ENCODE measurements at regions not wholly inside any gene's neighbourhood (a gene's known extent, or its start where the extent isn't known, plus 50 kb on each side); places are given as distances from the start of the nearest gene placed in this dataset.
A peak's percentile ranks its signal among the peaks of the same experiment; 100 is the strongest.

GRCh38 chr2:200193331-200193730 lies 113.2 kb upstream of the SPATS2L start:
- peak overlapping the region; percentile 61 for H3K27ac ChIP-seq (ENCODE audit: low read length)
- no peak overlapping the region for H3K4me2 ChIP-seq (ENCODE audit: low read length)
- no peaks in the 10 kb centered on the region for H3K27me3 ChIP-seq (ENCODE audit: insufficient read depth, low read depth, low read length)
- H3K9me2 ChIP-seq (ENCODE audit: insufficient read depth, low read length) = no peaks in the 10 kb centered on the region
- no peak overlapping the region for H2AFZ ChIP-seq (ENCODE audit: low read depth, low read length)
- H3F3A ChIP-seq (ENCODE audit: insufficient read depth, low read length, poor library complexity, severe bottlenecking) = peaks cover 3% of the 10 kb centered on the region
- H3K36me3 ChIP-seq (ENCODE audit: insufficient read depth, low read length) = no peaks in the 10 kb centered on the region
- no peak overlapping the region for H3K9ac ChIP-seq (ENCODE audit: low read length)
- no peak for TF ChIP-seq MXI1 (conservative IDR thresholded peaks at IDR 0.05; ENCODE audit: poor library complexity, severe bottlenecking)
- no peak for TF ChIP-seq CTCF (IDR thresholded peaks at IDR 0.05; ENCODE audit: poor library complexity, severe bottlenecking)
- no peak for TF ChIP-seq SMC3 (conservative IDR thresholded peaks at IDR 0.05; ENCODE audit: poor library complexity)
- TF ChIP-seq RAD21 (conservative IDR thresholded peaks at IDR 0.05) = no peak
- TF ChIP-seq EZH2 (IDR thresholded peaks at IDR 0.05; ENCODE audit: borderline replicate concordance, insufficient read depth, low read length, poor library complexity, severe bottlenecking) = no peak
- no peaks in the 10 kb centered on the region for H3K9me3 ChIP-seq (ENCODE audit: low read length)
- no peaks in the 10 kb centered on the region for H3K79me2 ChIP-seq (replicated peaks; ENCODE audit: insufficient read depth, low read length)
- peak overlapping the region; percentile 8 for H3K4me3 ChIP-seq (ENCODE audit: low read length)
- no peaks in the 10 kb centered on the region for H4K20me1 ChIP-seq (ENCODE audit: insufficient read depth)

- Histone ChIP-seq H3K4me2 (ENCODE audit: low read length) (no peak overlapping the region), H3K9me3 (ENCODE audit: low read length) (no peaks in the 10 kb centered on the region), H3K79me2 (replicated peaks; ENCODE audit: insufficient read depth, low read length) (no peaks in the 10 kb centered on the region), H3K4me3 (ENCODE audit: low read length) (peak overlapping the region; percentile 8), H3K9ac (ENCODE audit: low read length) (no peak overlapping the region), H3K27ac (ENCODE audit: low read length) (peak overlapping the region; percentile 61), H3K36me3 (ENCODE audit: insufficient read depth, low read length) (no peaks in the 10 kb centered on the region), H3K9me2 (ENCODE audit: insufficient read depth, low read length) (no peaks in the 10 kb centered on the region), H3F3A (ENCODE audit: insufficient read depth, low read length, poor library complexity, severe bottlenecking) (peaks cover 3% of the 10 kb centered on the region), H4K20me1 (ENCODE audit: insufficient read depth) (no peaks in the 10 kb centered on the region), H2AFZ (ENCODE audit: low read depth, low read length) (no peak overlapping the region), H3K27me3 (ENCODE audit: insufficient read depth, low read depth, low read length) (no peaks in the 10 kb centered on the region)
- TF ChIP-seq POLR2AphosphoS5 (IDR thresholded peaks at IDR 0.05) (no peak), MXI1 (conservative IDR thresholded peaks at IDR 0.05; ENCODE audit: poor library complexity, severe bottlenecking) (no peak), EZH2 (IDR thresholded peaks at IDR 0.05; ENCODE audit: borderline replicate concordance, insufficient read depth, low read length, poor library complexity, severe bottlenecking) (no peak), RAD21 (conservative IDR thresholded peaks at IDR 0.05) (no peak), TAF1 (IDR thresholded peaks at IDR 0.05; ENCODE audit: low read depth) (no peak), EP300 (conservative IDR thresholded peaks at IDR 0.05; ENCODE audit: poor library complexity, severe bottlenecking) (no peak), CTCF (IDR thresholded peaks at IDR 0.05; ENCODE audit: poor library complexity, severe bottlenecking) (no peak), REST (IDR thresholded peaks at IDR 0.05; ENCODE audit: borderline replicate concordance) (no peak), SMC3 (conservative IDR thresholded peaks at IDR 0.05; ENCODE audit: poor library complexity) (no peak)
Measured at GRCh38 chr2:200193791-200194190, 112.7 kb upstream of the SPATS2L start.

Data from neural cell (in vitro differentiated cells).